Erythroblast (primary cell): ENCODE measurements at regions not wholly inside any gene's neighbourhood (a gene's known extent, or its start where the extent isn't known, plus 50 kb on each side); places are given as distances from the start of the nearest gene placed in this dataset.
"Not testable (repeated sequence)": the region's sequence is repeated elsewhere in the genome, so short reads cannot be mapped to it uniquely, and the experiment has no call there.

ENCODE experiments used
- DNase-seq, 2 experiments: peaks; one replicate each; lab custom pipeline; 2025; lab: John Stamatoyannopoulos, UW
- GATA1 ChIP-seq: IDR thresholded peaks from 2 replicates; pipeline ENCODE4 v1.6.1; 2011; ENCODE audit warnings: low read depth, mild to moderate bottlenecking, control low read depth, low read length, moderate library complexity
- POLR2A ChIP-seq: IDR thresholded peaks from 2 replicates; pipeline ENCODE4 v1.6.1; 2011; ENCODE audit warnings: mild to moderate bottlenecking, low read length

DNA sequence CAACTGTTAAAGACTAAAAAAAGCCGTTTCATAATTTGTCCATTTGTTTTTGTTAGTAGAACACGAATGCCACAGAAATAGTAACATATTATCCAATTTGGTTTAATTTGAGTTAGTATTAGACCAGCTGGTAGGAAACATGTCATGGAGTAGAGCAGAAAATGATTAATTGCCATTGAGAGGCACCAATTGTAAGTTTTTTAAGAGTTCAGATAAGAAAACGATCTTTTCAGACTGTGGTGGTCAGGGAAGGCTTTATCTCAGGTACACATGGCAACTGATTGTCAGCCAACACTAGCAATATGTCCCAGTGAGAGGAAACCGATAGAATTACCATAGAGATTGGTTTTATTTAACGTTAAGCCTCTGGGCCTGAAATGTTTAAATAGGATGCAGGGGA, 438.2 kb upstream of the MAP2 start:
- DNase-seq, result no peak
- TF ChIP-seq POLR2A, result no peak
- TF ChIP-seq GATA1, result no peak

- no peak for DNase-seq
- TF ChIP-seq POLR2A, result no peak
- no peak for TF ChIP-seq GATA1
Observed at GRCh38 chr2:208990716-208991115, 433.1 kb upstream of the MAP2 start.

- TF ChIP-seq GATA1 (no peak), POLR2A (no peak)
Observed at GRCh38 chr2:208999911-209000310, 423.9 kb upstream of the MAP2 start.

DNA sequence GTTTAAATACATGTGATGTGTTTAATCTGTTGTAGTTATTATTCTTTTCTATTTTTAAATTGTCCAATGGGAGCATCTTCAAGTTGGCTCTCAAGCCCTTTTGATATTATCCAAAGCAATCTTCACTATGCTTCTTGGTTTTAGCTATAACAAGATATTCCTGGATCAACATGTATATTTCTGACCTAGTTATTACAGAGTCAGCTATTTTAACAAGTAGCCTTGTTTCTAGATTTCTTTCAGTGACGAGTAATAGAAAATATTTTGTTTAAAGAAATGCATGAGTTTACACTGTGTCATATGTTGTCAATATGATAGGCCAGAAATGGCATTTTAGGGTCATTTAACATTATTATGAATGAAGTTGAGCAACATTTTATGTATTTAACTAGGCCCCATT, 421.8 kb upstream of the MAP2 start:
- TF ChIP-seq GATA1 (no peak), POLR2A (no peak)

More at GRCh38 chr2:208999911-209000310, 423.9 kb upstream of the MAP2 start:
- DNase-seq, result no peak

DNA sequence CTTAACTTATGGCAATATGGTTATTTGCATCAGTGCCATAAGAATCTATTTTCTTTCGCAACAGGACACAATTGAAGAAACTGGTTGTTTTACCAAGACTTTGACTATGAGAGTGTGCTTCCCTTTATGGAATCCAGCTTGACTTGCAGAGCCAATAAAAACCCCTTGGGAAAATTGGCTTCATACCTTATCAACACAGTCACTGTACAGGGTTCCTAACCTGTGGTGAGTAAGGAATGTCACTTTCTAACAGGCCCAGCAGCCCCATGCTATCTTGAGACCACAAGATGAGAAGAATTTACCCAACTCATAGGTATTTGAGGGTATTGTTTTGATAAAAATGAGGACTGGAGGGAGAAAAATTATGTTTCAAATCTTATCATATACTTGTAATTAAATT, 418.5 kb upstream of the MAP2 start:
- TF ChIP-seq POLR2A (no peak), GATA1 (no peak)
- DNase-seq, result no peak

More for the DNA sequence above, 421.8 kb upstream of the MAP2 start:
- DNase-seq, result no peak

GRCh38 chr2:209008636-209009287, 415.1 kb upstream of the MAP2 start:
- no peak for DNase-seq
- TF ChIP-seq GATA1, result no peak
- no peak for TF ChIP-seq POLR2A

GRCh38 chr2:209018633-209019032, 405.2 kb upstream of the MAP2 start:
- not testable (repeated sequence) for DNase-seq

DNA sequence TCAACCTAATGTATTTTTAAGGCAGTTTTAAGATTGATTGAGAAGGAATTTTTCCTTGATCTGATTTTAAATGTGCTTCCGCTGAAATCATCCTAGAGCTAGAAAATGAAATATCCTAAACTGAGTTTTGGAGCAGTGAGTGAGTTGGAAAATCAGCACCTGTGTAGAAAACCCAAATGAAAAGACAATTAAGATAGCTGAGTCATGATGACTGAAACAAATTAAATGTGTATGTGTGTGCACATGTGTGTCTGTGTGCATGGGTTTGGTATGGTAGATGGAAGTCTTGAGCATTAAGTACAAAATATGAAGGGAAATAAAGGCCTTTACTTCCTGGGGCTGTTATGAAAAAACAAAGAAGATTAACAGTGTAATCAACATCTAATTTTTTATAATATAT, 394.6 kb upstream of the MAP2 start:
- no peak for DNase-seq
- no peak for TF ChIP-seq GATA1
- TF ChIP-seq POLR2A, result no peak

- no peak for DNase-seq
Observed at GRCh38 chr2:209044307-209044706, 379.5 kb upstream of the MAP2 start.

GRCh38 chr2:209046163-209046562, 377.7 kb upstream of the MAP2 start:
- DNase-seq, result no peak
- TF ChIP-seq POLR2A (no peak), GATA1 (no peak)

More at GRCh38 chr2:209044307-209044706, 379.5 kb upstream of the MAP2 start:
- TF ChIP-seq GATA1, result no peak

- TF ChIP-seq GATA1, result no peak
- no peak for TF ChIP-seq POLR2A
- no peak for DNase-seq
Observed at GRCh38 chr2:209049608-209050007, 374.2 kb upstream of the MAP2 start.

GRCh38 chr2:209062210-209062609, 361.6 kb upstream of the MAP2 start:
- no peak for TF ChIP-seq GATA1
- no peak for TF ChIP-seq POLR2A
- DNase-seq, result no peak

- no peak for DNase-seq
- TF ChIP-seq POLR2A, result no peak
- no peak for TF ChIP-seq GATA1
Observed at GRCh38 chr2:209070262-209070661, 353.6 kb upstream of the MAP2 start.

GRCh38 chr2:209073151-209073550, 350.7 kb upstream of the MAP2 start:
- TF ChIP-seq POLR2A (no peak), GATA1 (no peak)
- no peak for DNase-seq

- no peak for DNase-seq
- no peak for TF ChIP-seq GATA1
- TF ChIP-seq POLR2A, result no peak
Observed at GRCh38 chr2:209074711-209075110, 349.1 kb upstream of the MAP2 start.
